IgD-negative memory B cell (primary cell): ENCODE measurements at regions not wholly inside any gene's neighbourhood (a gene's known extent, or its start where the extent isn't known, plus 50 kb on each side); places are given as distances from the start of the nearest gene placed in this dataset.
"Not testable (repeated sequence)": the region's sequence is repeated elsewhere in the genome, so short reads cannot be mapped to it uniquely, and the experiment has no call there.

Experiments
- H3K27ac Mint-ChIP-seq, 3 donors: one replicate each; pipeline ENCODE4 v1.8.0; 2020 to 2022; ENCODE audit warnings: mild to moderate bottlenecking in 3 of 3, mixed read lengths in 3 of 3, moderate library complexity in 1 of 3
- H3K27me3 Mint-ChIP-seq: one replicate; pipeline ENCODE4 v1.8.0; 2021; ENCODE audit warnings: mixed read lengths
- H3K36me3 Mint-ChIP-seq: one replicate; pipeline ENCODE4 v1.8.0; 2020; ENCODE audit warnings: mild to moderate bottlenecking, mixed read lengths
- H3K4me1 Mint-ChIP-seq, 3 donors: one replicate each; pipeline ENCODE4 v1.8.0; 2020 to 2022; ENCODE audit warnings: mixed read lengths in 3 of 3, mild to moderate bottlenecking in 1 of 3
- H3K4me3 Mint-ChIP-seq, 4 donors: one replicate each; pipeline ENCODE4 v1.8.0; 2020 to 2022; ENCODE audit warnings: mild to moderate bottlenecking in 4 of 4, mixed read lengths in 4 of 4, moderate library complexity in 3 of 4
- H3K9me3 Mint-ChIP-seq, 3 donors: one replicate each; pipeline ENCODE4 v1.8.0; 2020 to 2021; ENCODE audit warnings: mixed read lengths in 3 of 3, mild to moderate bottlenecking in 1 of 3

DNA sequence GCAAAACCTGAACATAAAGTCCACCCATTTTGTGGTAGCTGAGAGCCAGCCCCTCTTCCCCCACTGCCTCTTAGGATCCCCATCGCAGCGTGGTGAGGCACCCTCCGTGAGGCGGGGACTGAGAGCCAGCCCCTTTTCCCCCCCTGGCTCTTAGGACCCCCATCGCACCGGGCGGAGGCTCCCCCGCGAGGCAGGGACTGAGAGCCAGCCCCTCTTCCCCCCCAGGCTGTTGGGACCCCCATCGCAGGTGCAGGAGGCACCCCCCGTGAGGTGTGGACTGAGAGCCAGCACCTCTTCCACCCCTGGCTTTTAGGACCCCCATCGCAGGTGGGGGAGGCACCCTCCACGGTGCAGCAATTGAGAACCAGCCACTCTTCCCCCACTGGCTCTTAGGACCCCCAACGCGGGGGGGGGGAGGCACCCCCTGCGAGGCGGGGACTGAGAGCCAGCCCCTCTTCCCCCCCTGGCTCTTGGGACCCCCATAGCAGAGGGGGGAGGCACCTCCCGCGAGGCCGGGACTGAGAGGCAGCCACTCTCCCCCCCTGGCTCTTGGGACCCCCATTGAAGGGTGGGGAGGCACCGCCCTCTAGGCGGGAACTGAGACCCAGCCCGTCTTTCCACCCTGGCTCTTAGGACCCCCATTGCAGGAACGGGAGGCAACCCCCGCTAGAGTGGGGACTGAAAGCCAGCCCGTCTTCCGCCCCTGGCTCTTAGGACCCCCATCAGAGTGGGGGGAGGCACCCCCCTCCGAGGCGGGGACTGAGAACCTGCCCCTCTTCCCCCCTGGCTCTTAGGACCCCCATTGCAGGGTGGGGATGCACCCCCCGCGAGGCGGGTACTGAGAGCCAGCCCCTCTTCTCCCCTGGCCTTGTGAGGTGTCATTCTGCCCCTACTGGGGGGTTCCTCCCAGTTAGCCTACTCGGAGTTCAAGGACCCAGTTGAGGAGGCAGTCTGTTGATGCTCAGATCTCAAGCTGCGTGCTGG, 366.4 kb upstream of the SPRY2 start:
- peaks cover 0 to 3% (median 0%) of the 10 kb centered on the region in 3 donors for H3K9me3 Mint-ChIP-seq
- H3K36me3 Mint-ChIP-seq, result no peaks in the 10 kb centered on the region
- no peak overlapping the region for H3K4me3 Mint-ChIP-seq
- no peaks in the 10 kb centered on the region for H3K4me1 Mint-ChIP-seq
- no peak overlapping the region for H3K27ac Mint-ChIP-seq
- no peaks in the 10 kb centered on the region for H3K27me3 Mint-ChIP-seq

DNA sequence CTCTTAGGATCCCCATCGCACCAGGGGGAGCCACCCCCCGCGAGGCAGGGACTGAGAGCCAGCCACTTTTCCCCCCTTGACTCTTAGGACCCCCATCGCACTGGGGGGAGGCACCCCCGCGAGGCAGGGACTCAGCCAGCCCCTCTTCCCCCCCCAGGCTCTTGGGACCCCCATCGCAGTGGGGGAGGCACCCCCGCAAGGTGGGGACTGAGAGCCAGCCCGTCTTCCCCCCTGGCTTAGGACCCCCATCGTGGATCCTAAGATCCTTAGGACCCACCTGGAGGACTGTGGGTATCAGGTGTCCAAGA, 365.2 kb upstream of the SPRY2 start:
- Mint-ChIP-seq H3K36me3 (no peaks in the 10 kb centered on the region), H3K4me3 (no peak overlapping the region), H3K4me1 (no peaks in the 10 kb centered on the region), H3K27me3 (no peaks in the 10 kb centered on the region), H3K27ac (no peak overlapping the region), H3K9me3 (peaks cover 0 to 9% (median 0%) of the 10 kb centered on the region in 3 donors)

DNA sequence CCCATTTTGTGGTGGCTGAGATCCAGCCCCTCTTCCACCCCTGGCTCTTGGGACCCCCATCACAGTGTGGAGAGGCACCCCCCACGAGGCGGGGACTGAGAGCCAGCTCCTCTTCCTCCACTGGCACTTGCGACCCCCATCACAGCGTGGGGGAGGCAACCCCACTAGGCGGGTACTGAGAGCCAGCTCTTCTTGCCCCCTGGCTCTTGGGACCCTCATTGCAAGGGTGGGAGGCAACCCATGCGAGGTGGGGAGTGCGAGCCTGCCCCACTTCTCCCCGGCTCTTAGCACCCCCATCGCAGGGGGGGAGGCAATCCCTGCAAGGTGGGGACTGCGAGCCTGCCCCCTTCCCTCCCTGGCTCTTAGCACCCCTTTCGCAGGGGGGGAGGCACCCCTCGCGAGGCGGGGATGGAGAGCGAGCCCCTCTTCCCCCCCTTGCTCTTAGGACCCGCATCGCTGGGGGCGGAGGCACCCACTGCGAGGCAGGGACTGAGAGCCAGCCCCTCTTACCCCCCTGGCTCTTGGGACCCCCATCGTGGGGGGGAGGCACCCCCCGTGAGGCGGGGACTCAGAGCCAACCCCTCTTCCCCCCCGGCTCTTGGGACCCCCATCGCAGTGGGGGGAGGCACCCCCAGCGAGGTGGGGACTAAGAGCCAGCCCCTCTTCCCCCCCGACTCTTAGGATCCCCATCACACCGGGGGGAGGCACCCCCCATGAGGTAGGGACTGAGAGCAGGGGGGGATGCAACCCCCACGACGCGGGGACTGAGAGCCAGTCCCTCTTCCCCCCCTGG, 364.6 kb upstream of the SPRY2 start:
- H3K27ac Mint-ChIP-seq, result no peak overlapping the region
- H3K9me3 Mint-ChIP-seq, result peaks cover 0 to 9% (median 0%) of the 10 kb centered on the region in 3 donors
- H3K36me3 Mint-ChIP-seq, result no peaks in the 10 kb centered on the region
- H3K4me3 Mint-ChIP-seq, result no peak overlapping the region
- no peaks in the 10 kb centered on the region for H3K27me3 Mint-ChIP-seq
- H3K4me1 Mint-ChIP-seq, result no peaks in the 10 kb centered on the region

DNA sequence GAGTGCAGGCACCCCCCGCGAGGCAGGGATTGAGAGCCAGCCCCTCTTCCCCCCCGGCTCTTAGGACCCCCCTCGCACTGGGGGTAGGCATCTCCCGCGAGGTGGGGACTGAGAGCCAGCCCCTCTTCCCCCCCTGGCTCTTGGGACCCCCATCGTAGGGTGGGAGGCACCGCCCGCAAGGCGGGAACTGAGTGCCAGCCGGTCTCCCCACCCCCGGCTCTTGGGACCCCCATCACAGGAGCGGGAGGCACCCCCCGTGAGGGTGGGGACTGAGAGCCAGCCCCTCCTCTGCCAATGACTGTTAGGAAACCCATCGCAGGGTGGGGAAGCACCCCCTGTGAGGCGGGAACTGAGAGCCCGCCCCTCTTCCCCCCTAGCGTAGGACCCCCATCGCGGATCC, 363.4 kb upstream of the SPRY2 start:
- Mint-ChIP-seq H3K36me3 (no peaks in the 10 kb centered on the region), H3K27me3 (no peaks in the 10 kb centered on the region), H3K9me3 (peaks cover 0 to 9% (median 0%) of the 10 kb centered on the region in 3 donors), H3K4me3 (peak overlapping the region in 1 of 4 donors; percentile 45), H3K27ac (no peak overlapping the region), H3K4me1 (no peaks in the 10 kb centered on the region)

DNA sequence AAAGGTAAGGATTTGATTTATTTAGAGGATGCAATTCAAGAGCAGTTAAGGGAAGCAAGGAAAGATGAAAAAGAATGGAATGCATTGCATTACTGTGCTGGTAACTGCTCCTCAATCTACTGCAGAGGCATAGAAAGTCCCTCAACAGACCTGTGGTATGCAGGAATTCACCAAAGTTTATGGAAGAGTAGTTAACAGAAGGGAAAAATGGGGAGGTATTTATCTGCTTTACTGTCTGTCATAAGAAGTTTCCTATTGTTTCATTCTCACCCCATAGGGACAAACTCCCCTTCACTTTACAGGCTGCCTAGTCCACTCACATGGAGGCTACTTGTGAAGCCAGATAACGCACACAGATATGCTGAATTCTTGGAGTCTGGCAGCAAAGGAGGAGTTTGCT, 354.9 kb upstream of the SPRY2 start:
- peaks cover 3 to 12% (median 7%) of the 10 kb centered on the region in 3 donors for H3K9me3 Mint-ChIP-seq
- H3K4me3 Mint-ChIP-seq, result no peak overlapping the region
- no peaks in the 10 kb centered on the region for H3K4me1 Mint-ChIP-seq
- no peaks in the 10 kb centered on the region for H3K27me3 Mint-ChIP-seq
- no peaks in the 10 kb centered on the region for H3K36me3 Mint-ChIP-seq
- no peak overlapping the region for H3K27ac Mint-ChIP-seq

DNA sequence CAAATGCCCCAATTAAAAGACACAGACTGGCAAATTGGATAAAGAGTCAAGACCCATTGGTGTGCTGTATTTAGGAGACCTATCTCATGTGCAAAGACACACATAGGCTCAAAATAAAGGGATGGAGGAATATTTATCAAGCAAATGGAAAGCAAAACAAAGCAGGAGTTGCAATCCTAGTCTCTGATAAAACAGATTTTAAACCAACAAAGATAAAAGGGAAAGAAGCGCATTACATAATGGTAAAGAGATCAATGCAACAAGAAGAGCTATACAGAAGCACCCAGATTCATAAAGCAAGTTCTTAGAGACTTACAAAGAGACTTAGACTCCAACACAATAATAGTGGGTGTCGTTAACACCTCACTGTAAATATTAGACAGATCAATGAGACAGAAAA, 350.9 kb upstream of the SPRY2 start:
- H3K27ac Mint-ChIP-seq, H3K36me3 Mint-ChIP-seq, H3K27me3 Mint-ChIP-seq, H3K4me3 Mint-ChIP-seq, H3K4me1 Mint-ChIP-seq: not testable (repeated sequence)
- H3K9me3 Mint-ChIP-seq, result peaks cover 5 to 12% (median 7%) of the 10 kb centered on the region in 3 donors

DNA sequence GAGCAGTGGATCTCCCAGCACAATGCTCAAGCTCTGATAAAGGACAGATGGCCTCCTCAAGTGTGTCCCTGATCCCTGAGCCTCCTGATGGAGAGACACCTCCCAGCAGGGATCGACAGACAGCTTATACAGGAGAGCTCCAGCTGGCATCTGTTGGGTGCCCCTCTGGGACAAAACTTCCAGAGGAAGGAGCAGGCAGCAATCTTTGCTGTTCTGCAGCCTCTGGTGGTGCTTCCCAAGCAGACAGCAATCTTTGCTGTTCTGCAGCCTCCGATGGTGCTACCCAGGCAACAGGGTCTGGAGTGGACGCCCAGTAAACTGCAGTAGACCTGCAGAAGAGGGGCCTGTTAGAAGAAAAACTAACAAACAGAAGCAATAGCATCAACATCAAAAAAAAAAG, 349.3 kb upstream of the SPRY2 start:
- no peak overlapping the region for H3K4me3 Mint-ChIP-seq
- H3K27ac Mint-ChIP-seq, result no peak overlapping the region
- H3K9me3 Mint-ChIP-seq, result peaks cover 5 to 12% (median 7%) of the 10 kb centered on the region in 3 donors
- peaks cover 0 to 2% (median 0%) of the 10 kb centered on the region in 3 donors for H3K4me1 Mint-ChIP-seq
- H3K36me3 Mint-ChIP-seq, result no peaks in the 10 kb centered on the region
- H3K27me3 Mint-ChIP-seq, result no peaks in the 10 kb centered on the region

DNA sequence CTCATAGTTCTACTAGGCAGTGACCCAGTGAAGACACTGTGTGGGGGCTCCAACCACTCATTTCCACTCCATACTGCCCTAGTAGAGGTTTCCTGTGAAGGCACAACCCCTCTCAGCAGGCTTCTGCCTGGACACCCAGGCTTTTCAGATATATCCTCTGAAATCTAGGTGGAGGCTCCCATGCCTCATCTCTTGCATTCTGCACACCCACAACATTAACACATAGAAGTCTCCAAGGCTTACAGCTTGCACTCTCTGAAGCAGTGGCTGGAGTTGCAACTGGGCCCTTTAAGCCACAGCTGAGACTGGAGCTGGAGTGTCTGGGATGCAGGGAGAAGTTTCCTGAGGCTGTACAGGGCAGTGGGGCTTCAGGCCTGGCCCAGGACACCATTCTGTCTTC, 347.7 kb upstream of the SPRY2 start:
- H3K27me3 Mint-ChIP-seq, result no peaks in the 10 kb centered on the region
- no peak overlapping the region for H3K27ac Mint-ChIP-seq
- H3K4me3 Mint-ChIP-seq, result no peak overlapping the region
- H3K36me3 Mint-ChIP-seq, result no peaks in the 10 kb centered on the region
- peaks cover 0 to 2% (median 0%) of the 10 kb centered on the region in 3 donors for H3K4me1 Mint-ChIP-seq
- H3K9me3 Mint-ChIP-seq, result peaks cover 6 to 9% (median 7%) of the 10 kb centered on the region in 3 donors

DNA sequence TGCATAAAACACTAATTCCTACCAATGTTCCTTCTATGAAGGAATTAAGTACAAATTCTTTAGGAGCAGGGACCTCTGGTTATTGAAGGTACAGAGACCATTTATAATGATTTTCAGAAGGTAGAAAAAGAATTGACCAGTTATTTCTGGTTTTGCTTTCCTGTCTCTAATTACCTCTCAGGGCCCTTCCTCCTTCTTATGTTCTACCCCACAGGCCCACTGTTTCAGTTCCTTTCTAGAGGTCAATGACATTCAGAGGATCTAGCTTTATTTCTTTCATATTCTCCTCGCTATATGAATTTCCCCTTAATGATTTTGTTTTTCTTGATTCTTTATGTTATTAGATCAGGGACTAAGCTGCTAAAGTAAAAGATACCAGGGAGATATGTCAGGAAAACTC, 345.0 kb upstream of the SPRY2 start:
- H3K36me3 Mint-ChIP-seq, result no peaks in the 10 kb centered on the region
- H3K27me3 Mint-ChIP-seq, result no peaks in the 10 kb centered on the region
- H3K9me3 Mint-ChIP-seq, result peaks cover 0 to 4% (median 4%) of the 10 kb centered on the region in 3 donors
- no peak overlapping the region for H3K27ac Mint-ChIP-seq
- H3K4me3 Mint-ChIP-seq, result no peak overlapping the region
- peaks cover 0 to 2% (median 0%) of the 10 kb centered on the region in 3 donors for H3K4me1 Mint-ChIP-seq

DNA sequence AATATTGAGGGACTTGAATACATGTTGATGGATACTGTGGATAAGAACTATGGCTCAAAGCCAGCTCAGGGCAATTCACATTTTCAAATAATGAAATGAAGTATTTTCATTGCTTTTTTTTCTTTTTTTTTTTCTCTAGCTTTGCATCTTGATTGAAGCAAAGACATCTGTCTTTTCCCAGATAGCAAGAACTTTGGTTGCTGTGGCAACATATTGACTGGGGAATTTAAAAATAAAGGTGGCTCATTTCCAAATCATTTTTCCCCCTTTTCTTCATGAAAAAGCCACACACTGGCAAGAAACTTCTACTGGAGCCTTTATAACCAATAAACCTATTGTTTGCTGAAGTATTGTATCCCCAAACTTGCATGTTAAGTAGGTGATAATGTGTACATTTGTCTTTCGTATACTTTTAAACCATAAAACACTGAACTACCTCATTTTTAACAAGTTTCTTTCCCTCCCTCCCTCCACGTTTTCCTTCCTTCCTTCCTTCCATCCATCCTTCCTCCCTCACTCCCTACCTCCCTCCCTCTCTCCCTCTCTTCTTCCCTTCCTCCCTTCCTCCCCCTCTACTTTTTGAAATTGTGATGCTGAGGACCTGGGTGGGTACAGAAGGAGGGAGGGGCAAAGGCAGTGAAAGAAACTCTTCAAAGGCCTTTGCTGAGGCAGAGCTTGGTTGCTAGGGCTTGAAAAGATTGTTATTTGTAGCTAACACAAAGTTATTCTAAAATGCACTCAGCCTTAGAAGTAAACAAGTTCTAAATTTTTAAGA, 343.5 kb upstream of the SPRY2 start:
- Mint-ChIP-seq H3K27me3 (no peaks in the 10 kb centered on the region), H3K4me1 (peaks cover 0 to 2% (median 0%) of the 10 kb centered on the region in 3 donors), H3K4me3 (no peak overlapping the region), H3K9me3 (peaks cover 0 to 4% (median 4%) of the 10 kb centered on the region in 3 donors), H3K27ac (no peak overlapping the region), H3K36me3 (no peaks in the 10 kb centered on the region)

DNA sequence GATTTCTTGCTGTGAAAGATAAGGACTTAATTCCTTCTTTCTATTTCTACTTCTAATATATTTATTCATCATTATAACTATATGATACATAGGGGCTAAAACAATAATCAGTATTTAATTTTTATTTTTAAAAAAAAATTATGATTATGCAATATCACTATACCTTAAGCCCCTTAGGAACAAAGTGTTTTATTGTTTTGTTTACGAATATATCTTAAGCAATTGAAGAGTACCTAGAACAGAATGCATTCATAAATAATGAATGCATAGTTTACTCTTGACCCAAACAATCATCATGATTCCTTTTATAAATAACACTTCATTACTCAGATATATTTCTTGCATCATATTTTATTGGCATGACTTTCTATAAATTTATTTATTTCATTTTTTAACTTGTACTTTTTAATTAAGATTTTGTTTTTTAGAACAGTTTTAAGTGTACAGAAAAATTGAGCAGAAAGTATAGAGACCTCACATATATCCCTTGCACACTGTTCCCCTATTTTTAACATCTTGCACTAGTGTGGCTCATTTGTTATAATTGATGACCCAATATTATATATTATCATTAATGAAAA, 339.9 kb upstream of the SPRY2 start:
- Mint-ChIP-seq H3K27ac (no peak overlapping the region), H3K36me3 (no peaks in the 10 kb centered on the region), H3K4me1 (peaks cover 0 to 2% (median 0%) of the 10 kb centered on the region in 3 donors), H3K9me3 (peaks cover 3 to 17% (median 7%) of the 10 kb centered on the region in 3 donors), H3K4me3 (no peak overlapping the region), H3K27me3 (no peaks in the 10 kb centered on the region)

DNA sequence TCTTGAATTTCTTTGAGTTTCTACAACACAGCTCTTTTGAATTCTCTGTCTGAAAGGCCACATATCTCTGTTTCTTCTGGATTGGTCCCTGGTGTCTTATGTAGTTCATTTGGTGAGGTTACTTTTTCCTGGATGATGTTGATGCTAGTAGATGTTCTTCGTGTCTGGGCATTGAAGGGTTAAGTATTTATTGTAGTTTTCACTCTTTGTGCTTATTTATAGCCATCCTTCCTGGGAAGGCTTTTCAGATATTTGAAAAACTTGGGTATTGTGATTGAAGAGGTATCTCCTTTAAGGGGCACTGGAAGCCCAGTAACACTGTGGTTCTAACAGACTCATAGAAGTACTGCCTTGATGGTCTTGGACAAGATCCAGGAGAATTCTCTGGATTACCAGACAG, 338.5 kb upstream of the SPRY2 start:
- Mint-ChIP-seq H3K9me3 (peaks cover 3 to 17% (median 8%) of the 10 kb centered on the region in 3 donors), H3K4me3 (no peak overlapping the region), H3K4me1 (no peaks in the 10 kb centered on the region), H3K36me3 (no peaks in the 10 kb centered on the region), H3K27ac (no peak overlapping the region), H3K27me3 (no peaks in the 10 kb centered on the region)

DNA sequence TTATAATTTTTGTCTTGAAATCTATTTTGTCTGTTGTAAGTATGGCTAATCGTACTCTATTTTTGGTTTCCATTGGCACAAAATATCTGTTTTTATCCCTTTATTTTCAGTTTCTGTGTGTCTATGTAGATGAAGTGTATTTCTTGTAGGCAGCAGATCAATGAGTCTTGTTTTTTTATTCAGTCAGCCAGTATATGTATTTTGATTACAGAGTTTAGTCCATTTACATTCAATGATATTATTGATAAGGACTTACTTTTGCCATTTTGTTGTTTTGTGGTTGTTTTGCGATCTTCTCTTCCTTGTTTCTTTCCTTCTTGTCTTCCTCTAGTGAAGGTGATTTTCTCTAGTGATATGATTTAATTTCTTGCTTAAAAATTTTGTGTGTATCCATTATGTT, 336.3 kb upstream of the SPRY2 start:
- H3K4me3 Mint-ChIP-seq, result no peak overlapping the region

DNA sequence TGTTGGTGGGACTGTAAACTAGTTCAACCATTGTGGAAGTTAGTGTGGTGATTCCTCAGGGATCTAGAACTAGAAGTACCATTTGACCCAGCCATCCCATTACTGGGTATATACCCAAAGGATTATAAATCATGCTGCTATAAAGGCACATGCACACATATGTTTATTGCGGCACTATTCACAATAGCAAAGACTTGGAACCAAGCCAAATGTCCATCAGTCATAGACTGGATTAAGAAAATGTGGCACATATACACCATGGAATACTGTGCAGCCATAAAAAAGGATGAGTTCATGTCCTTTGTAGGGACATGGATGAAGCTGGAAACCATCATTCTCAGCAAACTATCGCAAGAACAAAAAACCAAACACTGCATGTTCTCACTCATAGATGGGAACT, 334.5 kb upstream of the SPRY2 start:
- not testable (repeated sequence) for H3K36me3 Mint-ChIP-seq, H3K4me3 Mint-ChIP-seq, H3K4me1 Mint-ChIP-seq, H3K27me3 Mint-ChIP-seq, H3K27ac Mint-ChIP-seq
- H3K9me3 Mint-ChIP-seq, result peaks cover 5 to 19% (median 6%) of the 10 kb centered on the region in 3 donors

More for the DNA sequence above, 336.3 kb upstream of the SPRY2 start:
- no peaks in the 10 kb centered on the region for H3K36me3 Mint-ChIP-seq
- no peaks in the 10 kb centered on the region for H3K27me3 Mint-ChIP-seq
- H3K9me3 Mint-ChIP-seq, result peaks cover 4 to 19% (median 6%) of the 10 kb centered on the region in 3 donors
- H3K27ac Mint-ChIP-seq, result no peak overlapping the region
- no peaks in the 10 kb centered on the region for H3K4me1 Mint-ChIP-seq
